ENCODE measurements at regions not wholly inside any gene's neighbourhood (a gene's known extent, or its start where the extent isn't known, plus 50 kb on each side); places are given as distances from the start of the nearest gene placed in this dataset.

DNA sequence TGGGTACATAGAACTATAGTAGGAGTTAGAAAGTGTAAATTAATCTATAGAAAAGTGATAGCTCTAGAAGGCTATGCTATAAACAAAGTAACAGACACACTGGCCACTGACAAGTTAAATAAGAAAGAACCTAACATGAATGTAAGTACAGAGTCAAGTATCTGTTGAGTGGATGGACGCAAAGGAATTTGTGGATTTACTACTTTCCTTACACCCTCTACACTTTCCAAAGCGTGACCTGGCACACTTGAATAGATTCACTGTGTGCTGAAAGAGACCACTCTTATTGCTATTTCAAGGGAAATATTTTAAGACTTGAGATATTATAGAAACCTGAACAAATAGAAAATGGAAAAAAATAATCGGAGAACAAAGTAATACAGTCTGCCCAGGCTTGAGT is 142.8 kb upstream of the SAMSN1 start:
- Histone ChIP-seq H3K4me1 (peaks cover 0 to 4% (median 2%) of the 10 kb centered on the region in 4 donors), H3K9me3 (no peaks in the 10 kb centered on the region), H3K36me3 (no peaks in the 10 kb centered on the region), H3K27me3 (no peaks in the 10 kb centered on the region), H3K27ac (no peak overlapping the region), H3K4me3 (no peak overlapping the region)
- ATAC-seq (ENCODE audit: low FRiP score in 2 of 2) = no peak
- TF ChIP-seq, protein P1, sequence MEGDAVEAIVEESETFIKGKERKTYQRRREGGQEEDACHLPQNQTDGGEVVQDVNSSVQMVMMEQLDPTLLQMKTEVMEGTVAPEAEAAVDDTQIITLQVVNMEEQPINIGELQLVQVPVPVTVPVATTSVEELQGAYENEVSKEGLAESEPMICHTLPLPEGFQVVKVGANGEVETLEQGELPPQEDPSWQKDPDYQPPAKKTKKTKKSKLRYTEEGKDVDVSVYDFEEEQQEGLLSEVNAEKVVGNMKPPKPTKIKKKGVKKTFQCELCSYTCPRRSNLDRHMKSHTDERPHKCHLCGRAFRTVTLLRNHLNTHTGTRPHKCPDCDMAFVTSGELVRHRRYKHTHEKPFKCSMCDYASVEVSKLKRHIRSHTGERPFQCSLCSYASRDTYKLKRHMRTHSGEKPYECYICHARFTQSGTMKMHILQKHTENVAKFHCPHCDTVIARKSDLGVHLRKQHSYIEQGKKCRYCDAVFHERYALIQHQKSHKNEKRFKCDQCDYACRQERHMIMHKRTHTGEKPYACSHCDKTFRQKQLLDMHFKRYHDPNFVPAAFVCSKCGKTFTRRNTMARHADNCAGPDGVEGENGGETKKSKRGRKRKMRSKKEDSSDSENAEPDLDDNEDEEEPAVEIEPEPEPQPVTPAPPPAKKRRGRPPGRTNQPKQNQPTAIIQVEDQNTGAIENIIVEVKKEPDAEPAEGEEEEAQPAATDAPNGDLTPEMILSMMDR (IDR thresholded peaks at IDR 0.05) = no peak
- TF ChIP-seq EP300 (IDR thresholded peaks at IDR 0.05) (no peak), POLR2A (IDR thresholded peaks at IDR 0.05) (no peak), POLR2AphosphoS5 (IDR thresholded peaks at IDR 0.05) (no peak)
- DNase-seq = no peak
- WGBS, 2 donors = 59 to 72% methylated on average over 3 of the region's 3 CpGs

DNA sequence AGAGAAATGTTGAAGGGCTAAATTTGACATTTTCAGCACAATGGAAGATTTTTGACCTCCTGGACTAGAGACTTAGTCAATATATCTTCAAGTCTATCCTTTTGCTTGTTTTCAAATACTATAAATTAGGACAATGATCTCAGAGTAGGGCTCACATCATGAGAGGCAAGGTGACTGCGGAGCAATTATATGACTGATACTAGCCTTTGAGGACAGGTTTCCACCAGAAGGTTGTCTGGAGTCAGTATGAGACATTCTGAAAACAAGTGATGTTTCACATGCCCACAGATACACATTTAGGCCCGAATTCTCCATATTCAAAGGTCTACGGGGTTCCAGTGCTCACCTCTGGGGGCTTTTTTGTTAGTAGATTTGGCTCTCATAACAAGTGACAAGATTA is 142.3 kb upstream of the SAMSN1 start:
- Histone ChIP-seq H3K36me3 (no peaks in the 10 kb centered on the region), H3K27me3 (no peaks in the 10 kb centered on the region), H3K4me3 (no peak overlapping the region), H3K27ac (no peak overlapping the region), H3K9me3 (no peaks in the 10 kb centered on the region), H3K4me1 (peaks cover 0 to 7% (median 2%) of the 10 kb centered on the region in 4 donors)
- ATAC-seq (ENCODE audit: low FRiP score in 2 of 2) (no peak), DNase-seq (no peak)
- TF ChIP-seq POLR2A (IDR thresholded peaks at IDR 0.05) = no peak
- TF ChIP-seq EP300 (IDR thresholded peaks at IDR 0.05) = no peak
- TF ChIP-seq, protein P1 (IDR thresholded peaks at IDR 0.05) = no peak
- no peak for TF ChIP-seq POLR2AphosphoS5 (IDR thresholded peaks at IDR 0.05)
- WGBS, 2 donors = 95% methylated on average over 3 of the region's 3 CpGs

DNA sequence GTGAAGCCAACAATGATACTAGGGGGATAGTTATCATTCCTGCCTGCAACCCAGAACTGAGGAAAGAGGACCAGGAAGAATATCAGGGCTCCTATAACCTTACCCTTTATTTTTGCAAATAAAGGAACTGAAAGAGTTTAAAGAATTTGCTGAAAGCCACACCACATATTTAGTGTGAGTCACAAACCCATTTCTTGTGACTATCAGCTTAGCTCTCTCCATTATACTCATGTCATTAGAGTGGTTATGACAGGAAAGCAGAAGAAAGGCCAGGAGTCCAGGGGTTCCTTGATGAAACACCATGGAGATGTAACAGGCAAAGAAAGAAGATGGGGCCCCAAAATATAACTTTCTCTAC is 141.1 kb upstream of the SAMSN1 start:
- TF ChIP-seq, protein P1 (IDR thresholded peaks at IDR 0.05) = no peak
- TF ChIP-seq EP300 (IDR thresholded peaks at IDR 0.05) (no peak), POLR2AphosphoS5 (IDR thresholded peaks at IDR 0.05) (no peak), POLR2A (IDR thresholded peaks at IDR 0.05) (no peak)
- no peaks in the 10 kb centered on the region for H3K36me3 ChIP-seq
- no peaks in the 10 kb centered on the region for H3K27me3 ChIP-seq
- peaks cover 0 to 7% (median 2%) of the 10 kb centered on the region in 4 donors for H3K4me1 ChIP-seq
- peak in 1 of 2 donors; percentile 66 for ATAC-seq (ENCODE audit: low FRiP score in 2 of 2)
- peak overlapping the region in 2 of 4 donors; percentile 58 to 67 for H3K27ac ChIP-seq
- no peak overlapping the region for H3K4me3 ChIP-seq
- no peak for DNase-seq
- H3K9me3 ChIP-seq = no peaks in the 10 kb centered on the region

DNA sequence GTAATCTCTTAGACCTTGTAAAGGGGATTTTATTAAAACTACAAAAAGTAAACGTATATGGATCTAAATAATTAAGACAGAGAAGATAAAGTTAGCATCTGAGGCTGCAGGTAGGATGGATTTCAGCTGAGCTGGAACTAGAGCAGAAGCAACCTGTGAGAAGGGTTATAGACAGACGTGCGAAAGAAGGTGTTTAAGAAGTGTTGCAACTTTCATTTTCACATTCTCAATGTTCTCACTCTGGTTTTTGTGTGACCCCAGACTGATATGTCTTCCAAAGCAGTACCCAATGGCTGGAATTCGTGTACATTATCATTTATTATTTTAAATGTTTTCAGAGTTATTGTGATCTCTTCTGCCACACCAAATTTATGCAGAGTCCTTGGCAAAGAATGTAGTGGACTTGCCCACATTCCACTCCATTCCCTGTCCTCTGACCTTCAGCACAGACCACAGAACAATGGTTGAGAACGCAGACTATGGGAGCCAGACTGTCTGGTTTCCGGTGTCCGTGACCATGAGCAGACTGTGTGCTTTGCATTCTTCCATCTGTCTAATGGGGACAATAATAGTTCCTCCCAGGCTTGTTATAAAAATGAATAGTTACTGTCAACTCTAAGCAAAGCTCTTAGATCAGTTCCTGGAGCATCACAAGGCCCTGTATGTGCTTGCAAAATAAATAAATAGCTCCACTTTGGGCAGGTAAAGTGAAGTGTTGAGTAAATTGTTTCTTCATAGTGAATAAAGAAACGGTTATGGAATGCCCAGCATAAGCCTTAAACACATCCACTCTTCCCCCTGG is 140.6 kb upstream of the SAMSN1 start:
- WGBS, 2 donors = 59 to 66% methylated on average over 8 of the region's 8 CpGs
- Histone ChIP-seq H3K27ac (peak overlapping the region in 2 of 4 donors; percentile 60 to 67), H3K4me3 (no peak overlapping the region), H3K9me3 (no peaks in the 10 kb centered on the region), H3K27me3 (no peaks in the 10 kb centered on the region), H3K36me3 (no peaks in the 10 kb centered on the region), H3K4me1 (peaks cover 0 to 7% (median 2%) of the 10 kb centered on the region in 4 donors)
- TF ChIP-seq POLR2A (IDR thresholded peaks at IDR 0.05) (no peak), EP300 (IDR thresholded peaks at IDR 0.05) (no peak), POLR2AphosphoS5 (IDR thresholded peaks at IDR 0.05) (no peak)
- TF ChIP-seq, protein P1 (IDR thresholded peaks at IDR 0.05) = no peak
- DNase-seq = no peak
- ATAC-seq (ENCODE audit: low FRiP score in 2 of 2) = no peak

DNA sequence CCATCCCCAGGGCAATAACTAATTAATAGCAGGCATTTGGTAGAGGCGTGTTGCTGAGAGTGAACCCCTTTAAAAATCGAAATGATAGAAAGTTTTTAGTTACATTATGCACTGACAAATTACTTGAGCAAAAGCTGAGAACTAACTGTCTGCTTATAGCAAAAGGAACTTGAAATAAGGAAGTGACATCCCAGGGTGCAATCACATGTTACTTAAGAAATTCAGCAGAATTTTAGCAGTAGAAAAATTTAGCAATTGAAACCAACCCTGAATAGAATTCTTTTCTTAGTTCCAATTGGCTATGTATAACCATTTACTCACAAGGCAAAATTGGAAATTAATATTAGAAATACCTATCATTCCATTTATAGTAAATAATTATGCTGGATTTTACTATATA is 139.5 kb upstream of the SAMSN1 start:
- DNase-seq (no peak), ATAC-seq (ENCODE audit: low FRiP score in 2 of 2) (peak in 1 of 2 donors; percentile 46)
- Histone ChIP-seq H3K4me3 (no peak overlapping the region), H3K4me1 (peaks cover 0 to 7% (median 2%) of the 10 kb centered on the region in 4 donors), H3K36me3 (no peaks in the 10 kb centered on the region), H3K9me3 (no peaks in the 10 kb centered on the region), H3K27ac (peak overlapping the region in 3 of 4 donors; percentile 59 to 67 (median 60)), H3K27me3 (no peaks in the 10 kb centered on the region)
- no peak for TF ChIP-seq POLR2AphosphoS5 (IDR thresholded peaks at IDR 0.05)
- TF ChIP-seq EP300 (IDR thresholded peaks at IDR 0.05) = no peak
- TF ChIP-seq, protein P1 (IDR thresholded peaks at IDR 0.05) = no peak
- TF ChIP-seq POLR2A (IDR thresholded peaks at IDR 0.05) = no peak
- 67 to 70% methylated on average over 2 of the region's 2 CpGs for WGBS, 2 donors
